Islet precursor cell (in vitro differentiated cells): ENCODE measurements at regions not wholly inside any gene's neighbourhood (a gene's known extent, or its start where the extent isn't known, plus 50 kb on each side); places are given as distances from the start of the nearest gene placed in this dataset.

Source experiments
- DNase-seq: peaks from one replicate; pipeline ENCODE4 v3.0.0-alpha.2; 2018

GRCh38 chr2:40712197-40712894 is 260.5 kb upstream of the SLC8A1 start:
- DNase-seq, result peak; percentile 63

- DNase-seq, result peak; percentile 57
These were observed 265.0 kb upstream of the SLC8A1 start for GRCh38 chr2:40716879-40717278.

- DNase-seq, result no peak
These were observed 267.5 kb upstream of the SLC8A1 start for GRCh38 chr2:40719414-40719813.

GRCh38 chr2:40721595-40721994 is 269.7 kb upstream of the SLC8A1 start:
- no peak for DNase-seq

GRCh38 chr2:40723194-40723593 is 271.3 kb upstream of the SLC8A1 start:
- no peak for DNase-seq

GRCh38 chr2:40725040-40725439 is 273.1 kb upstream of the SLC8A1 start:
- DNase-seq, result no peak

- DNase-seq, result no peak
These were observed 274.1 kb upstream of the SLC8A1 start for GRCh38 chr2:40725950-40726349.

- DNase-seq, result no peak
These were observed 282.9 kb upstream of the SLC8A1 start for GRCh38 chr2:40734797-40735196.

- no peak for DNase-seq
These were observed 285.3 kb upstream of the SLC8A1 start for GRCh38 chr2:40737180-40737579.

GRCh38 chr2:40740419-40740818 is 288.5 kb upstream of the SLC8A1 start:
- DNase-seq, result no peak

- DNase-seq, result no peak
These were observed 289.6 kb upstream of the SLC8A1 start for GRCh38 chr2:40741532-40741931.

- no peak for DNase-seq
These were observed 294.3 kb upstream of the SLC8A1 start for GRCh38 chr2:40746191-40746590.

- DNase-seq, result no peak
These were observed 300.1 kb upstream of the SLC8A1 start for GRCh38 chr2:40751981-40752380.

- no peak for DNase-seq
These were observed 300.9 kb upstream of the SLC8A1 start for GRCh38 chr2:40752796-40753195.

- no peak for DNase-seq
These were observed 303.0 kb upstream of the SLC8A1 start for GRCh38 chr2:40754912-40755311.

GRCh38 chr2:40758401-40759155 is 306.7 kb upstream of the SLC8A1 start:
- no peak for DNase-seq

- DNase-seq, result peak; percentile 76
These were observed 308.3 kb upstream of the SLC8A1 start for GRCh38 chr2:40760071-40760666.

GRCh38 chr2:40773291-40773690 is 321.4 kb upstream of the SLC8A1 start:
- DNase-seq, result no peak

- no peak for DNase-seq
These were observed 331.8 kb upstream of the SLC8A1 start for GRCh38 chr2:40783704-40784103.

GRCh38 chr2:40786636-40787035 is 334.7 kb upstream of the SLC8A1 start:
- DNase-seq, result no peak

GRCh38 chr2:40797120-40797519 is 345.2 kb upstream of the SLC8A1 start:
- DNase-seq, result no peak

- no peak for DNase-seq
These were observed 352.0 kb upstream of the SLC8A1 start for GRCh38 chr2:40803900-40804299.

GRCh38 chr2:40809156-40809555 is 357.3 kb upstream of the SLC8A1 start:
- DNase-seq, result no peak

- DNase-seq, result no peak
These were observed 362.7 kb upstream of the SLC8A1 start for GRCh38 chr2:40814616-40815015.
